ENCODE measurements at regions not wholly inside any gene's neighbourhood (a gene's known extent, or its start where the extent isn't known, plus 50 kb on each side); places are given as distances from the start of the nearest gene placed in this dataset.
"Not testable (repeated sequence)": the region's sequence is repeated elsewhere in the genome, so short reads cannot be mapped to it uniquely, and the experiment has no call there.

DNA sequence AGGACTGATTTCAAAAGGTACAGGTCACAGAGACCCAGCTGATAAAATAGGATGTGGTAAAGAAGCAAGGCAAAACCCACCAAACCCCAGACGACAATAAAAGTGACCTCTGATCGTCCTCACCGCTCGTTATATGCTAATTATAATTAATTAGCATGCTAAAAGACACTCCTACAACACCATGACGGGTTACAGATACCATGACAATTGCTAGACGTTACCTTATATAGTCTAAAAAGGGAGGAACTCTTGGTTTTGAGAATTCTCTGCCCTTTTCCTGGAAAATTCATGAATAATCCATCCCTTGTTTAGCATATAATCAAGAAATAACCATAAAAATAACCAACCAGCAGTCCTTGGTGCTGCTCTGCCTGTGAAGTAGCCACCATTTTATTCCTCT is 74.7 kb upstream of the MB21D2 start:
- ChIA-PET POLR2A (no interaction called here), CTCF (no interaction called here)
- Mint-ChIP-seq H3K9me3 (peaks cover 36% of the 10 kb centered on the region), H3K4me3 (no peak overlapping the region), H3K27me3 (ENCODE audit: low read depth) (peaks cover 3% of the 10 kb centered on the region), H3K4me1 (peaks cover 33% of the 10 kb centered on the region), H3K36me3 (peaks cover 37% of the 10 kb centered on the region), H3K27ac (no peak overlapping the region)
- DNase-seq (ENCODE audit: low spot score) = no peak
- no peak for TF ChIP-seq NFYB (CRISPR knock-in tag; conservative IDR thresholded peaks at IDR 0.05; ENCODE audit: low read depth)
- TF ChIP-seq, protein P1, sequence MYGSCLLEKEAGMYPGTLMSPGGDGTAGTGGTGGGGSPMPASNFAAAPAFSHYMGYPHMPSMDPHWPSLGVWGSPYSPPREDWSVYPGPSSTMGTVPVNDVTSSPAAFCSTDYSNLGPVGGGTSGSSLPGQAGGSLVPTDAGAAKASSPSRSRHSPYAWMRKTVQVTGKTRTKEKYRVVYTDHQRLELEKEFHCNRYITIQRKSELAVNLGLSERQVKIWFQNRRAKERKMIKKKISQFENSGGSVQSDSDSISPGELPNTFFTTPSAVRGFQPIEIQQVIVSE (CRISPR knock-in tag; IDR thresholded peaks at IDR 0.05; ENCODE audit: borderline replicate concordance) = no peak
- TF ChIP-seq ZNF423 (CRISPR knock-in tag; IDR thresholded peaks at IDR 0.05) = no peak
- TF ChIP-seq, protein P2, sequence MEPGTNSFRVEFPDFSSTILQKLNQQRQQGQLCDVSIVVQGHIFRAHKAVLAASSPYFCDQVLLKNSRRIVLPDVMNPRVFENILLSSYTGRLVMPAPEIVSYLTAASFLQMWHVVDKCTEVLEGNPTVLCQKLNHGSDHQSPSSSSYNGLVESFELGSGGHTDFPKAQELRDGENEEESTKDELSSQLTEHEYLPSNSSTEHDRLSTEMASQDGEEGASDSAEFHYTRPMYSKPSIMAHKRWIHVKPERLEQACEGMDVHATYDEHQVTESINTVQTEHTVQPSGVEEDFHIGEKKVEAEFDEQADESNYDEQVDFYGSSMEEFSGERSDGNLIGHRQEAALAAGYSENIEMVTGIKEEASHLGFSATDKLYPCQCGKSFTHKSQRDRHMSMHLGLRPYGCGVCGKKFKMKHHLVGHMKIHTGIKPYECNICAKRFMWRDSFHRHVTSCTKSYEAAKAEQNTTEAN (CRISPR knock-in tag; IDR thresholded peaks at IDR 0.05) = no peak
- TF ChIP-seq, protein P3, sequence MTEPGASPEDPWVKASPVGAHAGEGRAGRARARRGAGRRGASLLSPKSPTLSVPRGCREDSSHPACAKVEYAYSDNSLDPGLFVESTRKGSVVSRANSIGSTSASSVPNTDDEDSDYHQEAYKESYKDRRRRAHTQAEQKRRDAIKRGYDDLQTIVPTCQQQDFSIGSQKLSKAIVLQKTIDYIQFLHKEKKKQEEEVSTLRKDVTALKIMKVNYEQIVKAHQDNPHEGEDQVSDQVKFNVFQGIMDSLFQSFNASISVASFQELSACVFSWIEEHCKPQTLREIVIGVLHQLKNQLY (CRISPR knock-in tag; IDR thresholded peaks at IDR 0.05) = no peak
- TF ChIP-seq ZBTB21 (CRISPR knock-in tag; IDR thresholded peaks at IDR 0.05; ENCODE audit: borderline replicate concordance) = no peak
- TF ChIP-seq, protein P4, sequence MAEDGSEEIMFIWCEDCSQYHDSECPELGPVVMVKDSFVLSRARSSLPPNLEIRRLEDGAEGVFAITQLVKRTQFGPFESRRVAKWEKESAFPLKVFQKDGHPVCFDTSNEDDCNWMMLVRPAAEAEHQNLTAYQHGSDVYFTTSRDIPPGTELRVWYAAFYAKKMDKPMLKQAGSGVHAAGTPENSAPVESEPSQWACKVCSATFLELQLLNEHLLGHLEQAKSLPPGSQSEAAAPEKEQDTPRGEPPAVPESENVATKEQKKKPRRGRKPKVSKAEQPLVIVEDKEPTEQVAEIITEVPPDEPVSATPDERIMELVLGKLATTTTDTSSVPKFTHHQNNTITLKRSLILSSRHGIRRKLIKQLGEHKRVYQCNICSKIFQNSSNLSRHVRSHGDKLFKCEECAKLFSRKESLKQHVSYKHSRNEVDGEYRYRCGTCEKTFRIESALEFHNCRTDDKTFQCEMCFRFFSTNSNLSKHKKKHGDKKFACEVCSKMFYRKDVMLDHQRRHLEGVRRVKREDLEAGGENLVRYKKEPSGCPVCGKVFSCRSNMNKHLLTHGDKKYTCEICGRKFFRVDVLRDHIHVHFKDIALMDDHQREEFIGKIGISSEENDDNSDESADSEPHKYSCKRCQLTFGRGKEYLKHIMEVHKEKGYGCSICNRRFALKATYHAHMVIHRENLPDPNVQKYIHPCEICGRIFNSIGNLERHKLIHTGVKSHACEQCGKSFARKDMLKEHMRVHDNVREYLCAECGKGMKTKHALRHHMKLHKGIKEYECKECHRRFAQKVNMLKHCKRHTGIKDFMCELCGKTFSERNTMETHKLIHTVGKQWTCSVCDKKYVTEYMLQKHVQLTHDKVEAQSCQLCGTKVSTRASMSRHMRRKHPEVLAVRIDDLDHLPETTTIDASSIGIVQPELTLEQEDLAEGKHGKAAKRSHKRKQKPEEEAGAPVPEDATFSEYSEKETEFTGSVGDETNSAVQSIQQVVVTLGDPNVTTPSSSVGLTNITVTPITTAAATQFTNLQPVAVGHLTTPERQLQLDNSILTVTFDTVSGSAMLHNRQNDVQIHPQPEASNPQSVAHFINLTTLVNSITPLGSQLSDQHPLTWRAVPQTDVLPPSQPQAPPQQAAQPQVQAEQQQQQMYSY (CRISPR knock-in tag; IDR thresholded peaks at IDR 0.05) = no peak
- TF ChIP-seq, protein P5, sequence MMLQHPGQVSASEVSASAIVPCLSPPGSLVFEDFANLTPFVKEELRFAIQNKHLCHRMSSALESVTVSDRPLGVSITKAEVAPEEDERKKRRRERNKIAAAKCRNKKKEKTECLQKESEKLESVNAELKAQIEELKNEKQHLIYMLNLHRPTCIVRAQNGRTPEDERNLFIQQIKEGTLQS (CRISPR knock-in tag; conservative IDR thresholded peaks at IDR 0.05) = no peak
- TF ChIP-seq ZNF263 (CRISPR knock-in tag; IDR thresholded peaks at IDR 0.05; ENCODE audit: low read depth) = no peak
- TF ChIP-seq, protein P6, sequence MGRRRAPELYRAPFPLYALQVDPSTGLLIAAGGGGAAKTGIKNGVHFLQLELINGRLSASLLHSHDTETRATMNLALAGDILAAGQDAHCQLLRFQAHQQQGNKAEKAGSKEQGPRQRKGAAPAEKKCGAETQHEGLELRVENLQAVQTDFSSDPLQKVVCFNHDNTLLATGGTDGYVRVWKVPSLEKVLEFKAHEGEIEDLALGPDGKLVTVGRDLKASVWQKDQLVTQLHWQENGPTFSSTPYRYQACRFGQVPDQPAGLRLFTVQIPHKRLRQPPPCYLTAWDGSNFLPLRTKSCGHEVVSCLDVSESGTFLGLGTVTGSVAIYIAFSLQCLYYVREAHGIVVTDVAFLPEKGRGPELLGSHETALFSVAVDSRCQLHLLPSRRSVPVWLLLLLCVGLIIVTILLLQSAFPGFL (CRISPR knock-in tag; IDR thresholded peaks at IDR 0.05; ENCODE audit: borderline replicate concordance) = no peak
- no peak for TF ChIP-seq MXD4 (CRISPR knock-in tag; IDR thresholded peaks at IDR 0.05; ENCODE audit: borderline replicate concordance)
- no peak for TF ChIP-seq ELF4 (CRISPR knock-in tag; IDR thresholded peaks at IDR 0.05; ENCODE audit: low read depth)
- TF ChIP-seq EMX1 (CRISPR knock-in tag; IDR thresholded peaks at IDR 0.05) = no peak
- TF ChIP-seq ATF1 (CRISPR knock-in tag; IDR thresholded peaks at IDR 0.05) = no peak
- ATAC-seq = peak; percentile 89

DNA sequence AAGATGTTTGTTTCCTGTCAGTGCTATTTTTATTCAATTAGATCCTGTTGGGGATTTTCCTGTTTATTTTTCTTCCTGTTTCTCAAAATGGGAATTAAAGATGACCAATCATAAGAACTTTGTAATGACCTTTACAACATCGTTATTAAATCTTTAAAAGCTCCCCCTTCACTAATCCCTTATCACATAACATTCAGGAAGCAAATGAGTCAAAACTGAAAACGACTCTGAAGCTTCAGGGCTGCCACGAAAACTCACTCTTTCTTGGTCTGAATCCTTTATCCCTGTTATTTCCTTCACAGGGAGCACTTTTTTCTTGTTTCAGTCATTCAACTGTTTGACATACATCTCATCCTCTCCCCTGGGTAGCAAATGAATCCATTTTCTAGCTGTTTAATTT is 75.8 kb upstream of the MB21D2 start:
- Mint-ChIP-seq H3K27me3 (ENCODE audit: low read depth) (peaks cover 3% of the 10 kb centered on the region), H3K4me3 (no peak overlapping the region), H3K9me3 (peaks cover 47% of the 10 kb centered on the region), H3K36me3 (peaks cover 47% of the 10 kb centered on the region), H3K27ac (no peak overlapping the region), H3K4me1 (peaks cover 26% of the 10 kb centered on the region)
- no peak for ATAC-seq
- CTCF ChIA-PET = no interaction called here
- POLR2A ChIA-PET = no interaction called here
- TF ChIP-seq, protein P7, sequence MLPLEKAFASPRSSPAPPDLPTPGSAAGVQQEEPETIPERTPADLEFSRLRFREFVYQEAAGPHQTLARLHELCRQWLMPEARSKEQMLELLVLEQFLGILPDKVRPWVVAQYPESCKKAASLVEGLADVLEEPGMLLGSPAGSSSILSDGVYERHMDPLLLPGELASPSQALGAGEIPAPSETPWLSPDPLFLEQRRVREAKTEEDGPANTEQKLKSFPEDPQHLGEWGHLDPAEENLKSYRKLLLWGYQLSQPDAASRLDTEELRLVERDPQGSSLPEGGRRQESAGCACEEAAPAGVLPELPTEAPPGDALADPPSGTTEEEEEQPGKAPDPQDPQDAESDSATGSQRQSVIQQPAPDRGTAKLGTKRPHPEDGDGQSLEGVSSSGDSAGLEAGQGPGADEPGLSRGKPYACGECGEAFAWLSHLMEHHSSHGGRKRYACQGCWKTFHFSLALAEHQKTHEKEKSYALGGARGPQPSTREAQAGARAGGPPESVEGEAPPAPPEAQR (CRISPR knock-in tag; IDR thresholded peaks at IDR 0.05) = no peak
- TF ChIP-seq, protein P8, sequence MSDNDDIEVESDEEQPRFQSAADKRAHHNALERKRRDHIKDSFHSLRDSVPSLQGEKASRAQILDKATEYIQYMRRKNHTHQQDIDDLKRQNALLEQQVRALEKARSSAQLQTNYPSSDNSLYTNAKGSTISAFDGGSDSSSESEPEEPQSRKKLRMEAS (CRISPR knock-in tag; IDR thresholded peaks at IDR 0.05) = no peak
- TF ChIP-seq NFYB (CRISPR knock-in tag; conservative IDR thresholded peaks at IDR 0.05; ENCODE audit: low read depth) (no peak), SMAD4 (CRISPR knock-in tag; IDR thresholded peaks at IDR 0.05) (no peak), JAZF1 (CRISPR knock-in tag; IDR thresholded peaks at IDR 0.05) (no peak), ATF1 (CRISPR knock-in tag; IDR thresholded peaks at IDR 0.05) (no peak), ELF4 (CRISPR knock-in tag; IDR thresholded peaks at IDR 0.05; ENCODE audit: low read depth) (no peak)
- TF ChIP-seq, protein P9, sequence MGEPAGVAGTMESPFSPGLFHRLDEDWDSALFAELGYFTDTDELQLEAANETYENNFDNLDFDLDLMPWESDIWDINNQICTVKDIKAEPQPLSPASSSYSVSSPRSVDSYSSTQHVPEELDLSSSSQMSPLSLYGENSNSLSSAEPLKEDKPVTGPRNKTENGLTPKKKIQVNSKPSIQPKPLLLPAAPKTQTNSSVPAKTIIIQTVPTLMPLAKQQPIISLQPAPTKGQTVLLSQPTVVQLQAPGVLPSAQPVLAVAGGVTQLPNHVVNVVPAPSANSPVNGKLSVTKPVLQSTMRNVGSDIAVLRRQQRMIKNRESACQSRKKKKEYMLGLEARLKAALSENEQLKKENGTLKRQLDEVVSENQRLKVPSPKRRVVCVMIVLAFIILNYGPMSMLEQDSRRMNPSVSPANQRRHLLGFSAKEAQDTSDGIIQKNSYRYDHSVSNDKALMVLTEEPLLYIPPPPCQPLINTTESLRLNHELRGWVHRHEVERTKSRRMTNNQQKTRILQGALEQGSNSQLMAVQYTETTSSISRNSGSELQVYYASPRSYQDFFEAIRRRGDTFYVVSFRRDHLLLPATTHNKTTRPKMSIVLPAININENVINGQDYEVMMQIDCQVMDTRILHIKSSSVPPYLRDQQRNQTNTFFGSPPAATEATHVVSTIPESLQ (CRISPR knock-in tag; IDR thresholded peaks at IDR 0.05) = no peak
- DNase-seq (ENCODE audit: low spot score) = no peak

DNA sequence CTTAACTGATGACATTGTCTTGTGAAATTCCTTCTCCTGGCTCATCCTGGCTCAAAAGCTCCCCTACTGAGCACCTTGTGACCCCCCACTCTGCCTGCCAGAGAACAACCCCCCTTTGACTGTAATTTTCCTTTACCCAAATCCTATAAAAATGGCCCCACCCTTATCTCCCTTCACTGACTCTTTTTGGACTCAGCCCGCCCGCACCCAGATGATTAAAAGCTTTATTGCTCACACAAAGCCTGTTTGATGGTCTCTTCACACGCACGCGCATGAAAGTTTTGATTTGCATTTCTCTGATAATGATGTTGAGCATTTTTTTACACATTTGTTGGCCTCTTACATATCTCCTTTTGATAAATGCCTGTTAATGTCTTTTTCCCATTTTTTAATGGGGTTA is 83.5 kb upstream of the MB21D2 start:
- POLR2A ChIA-PET; DNase-seq (ENCODE audit: low spot score); H3K27me3 Mint-ChIP-seq (ENCODE audit: low read depth); H3K4me3 Mint-ChIP-seq; ATAC-seq; H3K27ac Mint-ChIP-seq; CTCF ChIA-PET: not testable (repeated sequence)
- Mint-ChIP-seq H3K36me3 (peaks cover 35% of the 10 kb centered on the region), H3K4me1 (peaks cover 27% of the 10 kb centered on the region), H3K9me3 (peaks cover 58% of the 10 kb centered on the region)
